K562 (cell line): ENCODE measurements at regions not wholly inside any gene's neighbourhood (a gene's known extent, or its start where the extent isn't known, plus 50 kb on each side); places are given as distances from the start of the nearest gene placed in this dataset.

Experiments used
- ATAC-seq: fragments of 200-7000 bp; cut with Tn5 transposase; 3 replicates; pipeline ENCODE4 v1.9.1; 2020; ENCODE audit warnings: moderate library complexity
- BruUV-seq: library from RNA; stranded (reverse); fragments of 400-500 nt; replicated peaks from 2 replicates; lab custom pipeline; 2021; lab: Mats Ljungman, UMichigan
- CTCF ChIA-PET: fragments of 300-600 bp; formaldehyde crosslinking; extraction: SDS; loops from one replicate; lab custom pipeline; 2021; ENCODE audit warnings: low intra/inter-chr PET ratio; lab: Yijun Ruan, JAX
- POLR2A ChIA-PET: fragments of 300-600, 350-650 bp; sonication (Branson Sonifier 250); formaldehyde crosslinking; extraction: SDS; loops from one replicate; lab custom pipeline; 2021; ENCODE audit warnings: antibody characterized with exemption, inconsistent platforms; lab: Yijun Ruan, JAX
- DNase-seq, 4 experiments: peaks; one replicate each; pipeline versions ENCODE4 v3.0.0 to v3.0.0-alpha.2; 2011 to 2018; ENCODE audit warnings: low spot score in 3 of 4, mixed read lengths in 3 of 4; ENCODE audit errors: extremely low read depth in 1 of 4
- FAIRE-seq: peaks from 2 replicates; lab custom pipeline; 2011; peaks lifted over from hg19 to GRCh38; lab: Jason Lieb, UNC
- H2AFZ ChIP-seq: 2 replicates; pipeline ENCODE4 v1.6.0; 2011; ENCODE audit warnings: low read depth, low read length, control low read depth, inconsistent platforms
- H3K27ac ChIP-seq: fragments of 200-600 bp; 3 replicates; pipeline ENCODE4 v1.8.0; 2011; ENCODE audit warnings: low read depth, mild to moderate bottlenecking, control low read depth, inconsistent platforms, low read length, moderate library complexity, mixed read lengths; ENCODE audit errors: extremely low read depth
- H3K27me3 ChIP-seq, 2 experiments: fragments of 300-600 bp in 1 of 2; 2 replicates in 1 of 2; 3 replicates in 1 of 2; pipeline versions ENCODE4 v1.6.0 to v1.8.0; 2011; ENCODE audit warnings: inconsistent platforms in 2 of 2, low read length in 2 of 2, mild to moderate bottlenecking in 1 of 2, mixed read lengths in 1 of 2, moderate library complexity in 1 of 2; ENCODE audit not compliant: control insufficient read depth in 2 of 2, insufficient read depth in 2 of 2
- H3K36me3 ChIP-seq: fragments of 300-600 bp; 3 replicates; pipeline ENCODE4 v1.8.0; 2011; ENCODE audit warnings: mild to moderate bottlenecking, low read length, inconsistent platforms; ENCODE audit not compliant: control insufficient read depth, insufficient read depth
- H3K4me1 ChIP-seq, 2 experiments: fragments of 200-600 bp in 1 of 2; replicated peaks in 1 of 2; 2 replicates in 1 of 2; 3 replicates in 1 of 2; pipeline versions ENCODE4 v1.5.1 to v1.8.0; 2011; ENCODE audit warnings: inconsistent platforms in 2 of 2, low read length in 2 of 2, mild to moderate bottlenecking in 1 of 2, mixed read lengths in 1 of 2, moderate library complexity in 1 of 2; ENCODE audit not compliant: control insufficient read depth in 2 of 2, insufficient read depth in 2 of 2
- H3K4me2 ChIP-seq: 2 replicates; pipeline ENCODE4 v1.6.1; 2011; ENCODE audit warnings: low read length, control low read depth, inconsistent platforms, mixed read lengths; ENCODE audit not compliant: insufficient read depth
- H3K4me3 ChIP-seq: fragments of 200-600 bp; sonication (generic), shearing (Covaris generic); 2 replicates; pipeline ENCODE4 v1.5.1; 2016; ENCODE audit warnings: control low read depth, inconsistent platforms
- H3K79me2 ChIP-seq: fragments of 200-600 bp; 3 replicates; pipeline ENCODE4 v1.8.0; 2011; ENCODE audit warnings: low read length, inconsistent platforms; ENCODE audit not compliant: control insufficient read depth, insufficient read depth
- H3K9ac ChIP-seq, 2 experiments: 2 replicates each; pipeline versions ENCODE4 v1.6.0 to v1.6.1; 2011; ENCODE audit warnings: low read depth in 2 of 2, low read length in 2 of 2, control low read depth in 1 of 2, inconsistent platforms in 1 of 2, mild to moderate bottlenecking in 1 of 2, mixed read lengths in 1 of 2; ENCODE audit not compliant: insufficient read depth in 1 of 2
- H3K9me1 ChIP-seq: one replicate; pipeline ENCODE4 v1.6.0; 2011; ENCODE audit warnings: inconsistent platforms, mild to moderate bottlenecking, low read length, moderate library complexity; ENCODE audit not compliant: control insufficient read depth, insufficient read depth
- H3K9me3 ChIP-seq: replicated peaks from 2 replicates; pipeline ENCODE4 v1.5.1; 2011; ENCODE audit warnings: low read depth, low read length, inconsistent platforms; ENCODE audit not compliant: control insufficient read depth, insufficient read depth
- H4K20me1 ChIP-seq: replicated peaks from 2 replicates; pipeline ENCODE4 v1.6.1; 2011; ENCODE audit warnings: low read length, inconsistent platforms, mixed read lengths; ENCODE audit not compliant: control insufficient read depth, insufficient read depth
- ASH1L ChIP-seq: fragments of 450-650 bp; IDR thresholded peaks from 2 replicates; pipeline ENCODE4 v1.6.1; 2018; ENCODE audit warnings: borderline replicate concordance, mild to moderate bottlenecking, low read depth; ENCODE audit not compliant: partially characterized antibody
- BACH1 ChIP-seq: fragments of 200-800 bp; sonication (Bioruptor generic); IDR thresholded peaks from 2 replicates; pipeline ENCODE4 v1.6.1; 2016; ENCODE audit warnings: missing genetic modification characterization, missing compliant biosample characterization
- BRF2 ChIP-seq: IDR thresholded peaks from 3 replicates; pipeline ENCODE4 v1.6.1; 2011; ENCODE audit warnings: borderline replicate concordance, mild to moderate bottlenecking; ENCODE audit not compliant: insufficient read length, insufficient read depth
- ELF2 ChIP-seq: fragments of 250-450 bp; sonication (Bioruptor Pico); IDR thresholded peaks from 2 replicates; pipeline ENCODE4 v1.5.0; 2021; ENCODE audit warnings: mild to moderate bottlenecking
- ETV1 ChIP-seq: fragments of 450-650 bp; conservative IDR thresholded peaks from 2 replicates; pipeline ENCODE4 v1.6.1; 2016; ENCODE audit warnings: missing genetic modification characterization, control low read depth, low read depth, missing compliant biosample characterization
- IFI16 ChIP-seq: fragments of 250-450 bp; sonication (Bioruptor Pico); IDR thresholded peaks from 2 replicates; pipeline ENCODE4 v2.1.2; 2022; ENCODE audit warnings: mild to moderate bottlenecking, inconsistent platforms
- MCM5 ChIP-seq: fragments of 450-650 bp; IDR thresholded peaks from 2 replicates; pipeline ENCODE4 v1.6.1; 2016; ENCODE audit warnings: low read depth
- SIRT6 ChIP-seq: IDR thresholded peaks from one replicate; pipeline ENCODE4 v1.6.1; 2012; ENCODE audit warnings: low read depth, mild to moderate bottlenecking, control low read depth, inconsistent platforms, low read length, moderate library complexity
- SRF ChIP-seq, 2 experiments: fragments of 250-450, 450-650 bp in 1 of 2; sonication (Bioruptor Pico) in 1 of 2; sonication (generic) in 1 of 2; formaldehyde crosslinking; IDR thresholded peaks; 2 replicates each; pipeline versions ENCODE4 v1.5.0 to v1.5.1; 2020 to 2022; ENCODE audit warnings: mild to moderate bottlenecking in 1 of 2, missing genetic modification reagents in 1 of 2
- TARDBP ChIP-seq: fragments of 450-650 bp; IDR thresholded peaks from 2 replicates; pipeline ENCODE4 v1.6.1; 2016
- ZBTB2 ChIP-seq: fragments of 450-650 bp; IDR thresholded peaks from 2 replicates; pipeline ENCODE4 v1.6.1; 2016; ENCODE audit warnings: antibody characterized with exemption
- ZBTB7A ChIP-seq: IDR thresholded peaks from 2 replicates; pipeline ENCODE4 v1.6.1; 2011; ENCODE audit warnings: low read depth, mild to moderate bottlenecking, low read length, moderate library complexity, borderline replicate concordance; ENCODE audit not compliant: control insufficient read depth
- ZNF23 ChIP-seq: fragments of 250-450 bp; sonication (Bioruptor Pico); IDR thresholded peaks from 2 replicates; pipeline ENCODE4 v1.4.0; 2020; ENCODE audit warnings: mild to moderate bottlenecking
- ZNF586 ChIP-seq: fragments of 450-650 bp; formaldehyde crosslinking; conservative IDR thresholded peaks from 2 replicates; pipeline ENCODE4 v1.4.0; 2020; ENCODE audit warnings: mild to moderate bottlenecking, moderate library complexity
- ZNF668 ChIP-seq: fragments of 250-450 bp; sonication (Bioruptor Pico); IDR thresholded peaks from 2 replicates; pipeline ENCODE4 v1.8.0; 2022; ENCODE audit warnings: mild to moderate bottlenecking, inconsistent platforms
- ZNF695 ChIP-seq: fragments of 450-650 bp; formaldehyde crosslinking; IDR thresholded peaks from 2 replicates; pipeline ENCODE4 v1.4.0; 2020; ENCODE audit warnings: mild to moderate bottlenecking, moderate library complexity
- ZNF785 ChIP-seq: fragments of 250-450 bp; sonication (Bioruptor Pico); IDR thresholded peaks from 2 replicates; pipeline ENCODE4 v1.4.0; 2020; ENCODE audit warnings: mild to moderate bottlenecking
- whole genome bisulfite sequencing: fragments of 100-300 bp; shearing (Covaris generic); methylation state at CpG from one replicate; pipeline ENCODE4 v1.1.6; 2016; ENCODE audit warnings: low coverage, mixed read lengths; ENCODE audit not compliant: insufficient coverage; ENCODE audit errors: missing lambda C conversion rate; 5-methylcytosine and 5-hydroxymethylcytosine counted together
- in situ Hi-C: fragments of 300-500 bp; cut with MboI; formaldehyde crosslinking; loops from 4 replicates; pipeline ENCODE4 v1.15.0; 2018; ENCODE audit warnings: inconsistent platforms, mixed read lengths
- intact Hi-C: fragments of 100-400 bp; cut with micrococcal nuclease; formaldehyde crosslinking; loops from 2 replicates; pipeline ENCODE4 v1.14.2; 2022

GRCh38 chr9:107944387-107944786 is 454.8 kb upstream of the KLF4 start:
- Histone ChIP-seq H3K27ac (no peak overlapping the region), H3K9ac (no peak overlapping the region), H3K36me3 (no peaks in the 10 kb centered on the region), H4K20me1 (no peaks in the 10 kb centered on the region), H3K9me3 (no peaks in the 10 kb centered on the region), H2AFZ (no peak overlapping the region), H3K4me2 (no peak overlapping the region), H3K4me1 (peaks cover 0 to 3% of the 10 kb centered on the region in 2 experiments; a peak in 1 of 5 replicates), H3K4me3 (no peak overlapping the region), H3K79me2 (no peaks in the 10 kb centered on the region), H3K9me1 (no peaks in the 10 kb centered on the region), H3K27me3 (peaks cover 0 to 3% of the 10 kb centered on the region in 2 experiments; a peak in 1 of 5 replicates)
- intact Hi-C loops (no loop called here), in situ Hi-C loops (no loop called here)
- FAIRE-seq (no peak), ATAC-seq (no peak), DNase-seq (no peak)
- CTCF ChIA-PET, result no interaction called here
- TF ChIP-seq ZBTB2, result no peak
- no peak for TF ChIP-seq BRF2
- TF ChIP-seq BACH1 (tag), result no peak
- TF ChIP-seq SRF (CRISPR knock-in tag; IDR thresholded peaks at IDR 0.05), result no peak
- TF ChIP-seq ZNF668, result no peak
- TF ChIP-seq ZNF586 (CRISPR knock-in tag), result no peak
- TF ChIP-seq ETV1 (tag), result no peak
- no peak for TF ChIP-seq SIRT6
- TF ChIP-seq ELF2 (CRISPR knock-in tag), result no peak
- TF ChIP-seq MCM5, result no peak
- TF ChIP-seq ZNF695, result no peak
- no peak for TF ChIP-seq ZNF785 (CRISPR knock-in tag)
- no peak for TF ChIP-seq TARDBP
- no peak for TF ChIP-seq ZBTB7A
- TF ChIP-seq ZNF23 (CRISPR knock-in tag), result no peak
- TF ChIP-seq IFI16, result no peak
- no peak for TF ChIP-seq ASH1L
- POLR2A ChIA-PET, result no interaction called here
- 12% methylated on average over 10 of the region's 10 CpGs for WGBS
- no TSS peak for BruUV-seq
